Endothelial cell of umbilical vein (primary cell): ENCODE measurements at regions not wholly inside any gene's neighbourhood (a gene's known extent, or its start where the extent isn't known, plus 50 kb on each side); places are given as distances from the start of the nearest gene placed in this dataset.

ENCODE experiments used
- BruUV-seq: library from RNA; stranded (reverse); fragments of 400-500 nt; replicated peaks from 2 replicates; lab custom pipeline; 2021; lab: Mats Ljungman, UMichigan
- CTCF ChIA-PET: fragments of 300-600, 350-600 bp; sonication (Branson Sonifier 250); formaldehyde crosslinking; loops from one replicate; lab custom pipeline; 2021; ENCODE audit warnings: antibody characterized with exemption, inconsistent platforms; lab: Charles Lee
- POLR2A ChIA-PET: fragments of 300-600, 350-600 bp; sonication (Branson Sonifier 250); formaldehyde crosslinking; loops from one replicate; lab custom pipeline; 2021; ENCODE audit warnings: antibody characterized with exemption, inconsistent platforms; lab: Charles Lee
- DNase-seq: peaks from one replicate; pipeline ENCODE4 v3.0.0-alpha.2; 2011; ENCODE audit warnings: low read depth, low spot score
- FAIRE-seq: peaks from 2 replicates; lab custom pipeline; 2011; peaks lifted over from hg19 to GRCh38; lab: Jason Lieb, UNC
- H2AFZ ChIP-seq: 2 replicates; pipeline ENCODE4 v1.6.0; 2012; ENCODE audit warnings: low read depth, low read length, control low read depth, inconsistent platforms
- H3K27ac ChIP-seq: 2 replicates; pipeline ENCODE4 v1.5.1; 2011; ENCODE audit warnings: low read depth, mild to moderate bottlenecking, control low read depth, low read length, moderate library complexity; ENCODE audit not compliant: insufficient read depth
- H3K27me3 ChIP-seq, 2 experiments: 2 replicates each; pipeline versions ENCODE4 v1.6.0 to v1.6.1; 2011; ENCODE audit warnings: low read length in 2 of 2, mixed read lengths in 1 of 2; ENCODE audit not compliant: control insufficient read depth in 2 of 2, insufficient read depth in 2 of 2
- H3K36me3 ChIP-seq, 2 experiments: 2 replicates in 1 of 2; 3 replicates in 1 of 2; pipeline ENCODE4 v1.5.1; 2011; ENCODE audit warnings: low read length in 2 of 2, mild to moderate bottlenecking in 1 of 2, moderate library complexity in 1 of 2; ENCODE audit not compliant: control insufficient read depth in 2 of 2, insufficient read depth in 2 of 2; ENCODE audit errors: extremely low read depth in 1 of 2
- H3K4me1 ChIP-seq: 3 replicates; pipeline ENCODE4 v1.5.1; 2011; ENCODE audit warnings: mild to moderate bottlenecking, low read length; ENCODE audit not compliant: control insufficient read depth, insufficient read depth; ENCODE audit errors: extremely low read depth
- H3K4me2 ChIP-seq: 2 replicates; pipeline ENCODE4 v1.6.1; 2011; ENCODE audit warnings: low read length, control low read depth, mixed read lengths; ENCODE audit not compliant: insufficient read depth
- H3K4me3 ChIP-seq, 3 experiments: fragments of 200-600 bp in 1 of 3; sonication (generic), shearing (Covaris generic) in 1 of 3; replicated peaks in 1 of 3; 2 replicates each; pipeline ENCODE4 v1.5.1; 2011 to 2016; ENCODE audit warnings: control low read depth in 3 of 3, low read length in 3 of 3, mild to moderate bottlenecking in 2 of 3, inconsistent platforms in 1 of 3, low read depth in 1 of 3, moderate library complexity in 1 of 3; ENCODE audit not compliant: insufficient read depth in 1 of 3
- H3K79me2 ChIP-seq: 2 replicates; pipeline ENCODE4 v1.6.0; 2012; ENCODE audit warnings: low read length, inconsistent platforms; ENCODE audit not compliant: control insufficient read depth, insufficient read depth
- H3K9ac ChIP-seq: replicated peaks from 2 replicates; pipeline ENCODE3; 2011; ENCODE audit warnings: low read length, control low read depth; ENCODE audit not compliant: insufficient read depth; ENCODE audit errors: extremely low read depth
- H3K9me1 ChIP-seq: replicated peaks from 3 replicates; pipeline ENCODE4 v1.6.0; 2011; ENCODE audit warnings: mild to moderate bottlenecking, low read length; ENCODE audit not compliant: control insufficient read depth, insufficient read depth; ENCODE audit errors: extremely low read depth
- H3K9me3 ChIP-seq: replicated peaks from 2 replicates; pipeline ENCODE4 v1.5.1; 2012; ENCODE audit warnings: low read length, inconsistent platforms; ENCODE audit not compliant: control insufficient read depth, insufficient read depth
- H4K20me1 ChIP-seq: replicated peaks from 2 replicates; pipeline ENCODE3; 2011; ENCODE audit warnings: mild to moderate bottlenecking, low read length; ENCODE audit not compliant: control insufficient read depth, insufficient read depth; ENCODE audit errors: extremely low read depth
- EZH2 ChIP-seq: IDR thresholded peaks from 2 replicates; pipeline ENCODE4 v1.6.1; 2012; ENCODE audit warnings: borderline replicate concordance, low read depth, mild to moderate bottlenecking, moderate library complexity, low read length, inconsistent platforms; ENCODE audit not compliant: severe bottlenecking
- GATA2 ChIP-seq: IDR thresholded peaks from 2 replicates; pipeline ENCODE4 v1.7.0; 2011; ENCODE audit warnings: low read depth, mild to moderate bottlenecking, moderate library complexity, mixed read lengths, low read length; ENCODE audit not compliant: insufficient read length, insufficient read depth
- JUN ChIP-seq: IDR thresholded peaks from 2 replicates; pipeline ENCODE4 v1.6.1; 2011; ENCODE audit warnings: borderline replicate concordance, low read depth; ENCODE audit not compliant: insufficient read length, insufficient read depth
- MAX ChIP-seq: IDR thresholded peaks from 2 replicates; pipeline ENCODE4 v1.6.1; 2011; ENCODE audit not compliant: insufficient read depth, insufficient read length
- MYC ChIP-seq: IDR thresholded peaks from one replicate; pipeline ENCODE4 v1.6.1; 2011; ENCODE audit warnings: mild to moderate bottlenecking, low read depth, low read length
- POLR2A ChIP-seq: IDR thresholded peaks from 2 replicates; pipeline ENCODE4 v1.6.1; 2012; ENCODE audit warnings: low read depth, mild to moderate bottlenecking, control low read depth, low read length
- POLR2AphosphoS5 ChIP-seq: IDR thresholded peaks from 2 replicates; pipeline ENCODE4 v1.6.1; 2012; ENCODE audit warnings: low read depth, mild to moderate bottlenecking, control low read depth, low read length, moderate library complexity; ENCODE audit not compliant: insufficient read depth
- dilution Hi-C: fragments of 300-500 bp; cut with MboI; formaldehyde crosslinking; loops from one replicate; pipeline ENCODE4 v1.15.0; 2019; ENCODE audit warnings: low sequenced_read_pairs; ENCODE audit not compliant: extremely low pct_ligation_motif_present
- intact Hi-C: fragments of 100-400 bp; cut with micrococcal nuclease; formaldehyde crosslinking; loops from one replicate; pipeline ENCODE4 v1.10.0; 2022
- TF ChIP-seq, protein P1 (sequence below), 2 donors: IDR thresholded peaks; 1 replicate in 1 of 2; 2 replicates in 1 of 2; pipeline ENCODE4 v1.5.1; 2011; ENCODE audit warnings: low read length in 2 of 2, mild to moderate bottlenecking in 2 of 2, moderate library complexity in 2 of 2, control low read depth in 1 of 2, inconsistent platforms in 1 of 2, low read depth in 1 of 2; ENCODE audit not compliant: insufficient read depth in 1 of 2; ENCODE audit errors: extremely low read depth in 1 of 2

GRCh38 chr11:122304306-122304705 lies 188.3 kb upstream of the BLID start:
- no peak overlapping the region for H3K4me3 ChIP-seq
- intact Hi-C loops, result no loop called here
- H3K4me1 ChIP-seq, result no peaks in the 10 kb centered on the region
- no peak overlapping the region for H3K27ac ChIP-seq
- no peak for FAIRE-seq
- no peak overlapping the region for H2AFZ ChIP-seq
- no peak overlapping the region for H3K4me2 ChIP-seq
- peaks cover 2 to 9% of the 10 kb centered on the region in 2 experiments for H3K27me3 ChIP-seq
- H3K36me3 ChIP-seq, result no peaks in the 10 kb centered on the region
- POLR2A ChIA-PET, result no interaction called here
- TF ChIP-seq EZH2 (no peak), MAX (no peak), POLR2AphosphoS5 (no peak), POLR2A (no peak), GATA2 (no peak), JUN (no peak), MYC (no peak)
- TF ChIP-seq, protein P1, sequence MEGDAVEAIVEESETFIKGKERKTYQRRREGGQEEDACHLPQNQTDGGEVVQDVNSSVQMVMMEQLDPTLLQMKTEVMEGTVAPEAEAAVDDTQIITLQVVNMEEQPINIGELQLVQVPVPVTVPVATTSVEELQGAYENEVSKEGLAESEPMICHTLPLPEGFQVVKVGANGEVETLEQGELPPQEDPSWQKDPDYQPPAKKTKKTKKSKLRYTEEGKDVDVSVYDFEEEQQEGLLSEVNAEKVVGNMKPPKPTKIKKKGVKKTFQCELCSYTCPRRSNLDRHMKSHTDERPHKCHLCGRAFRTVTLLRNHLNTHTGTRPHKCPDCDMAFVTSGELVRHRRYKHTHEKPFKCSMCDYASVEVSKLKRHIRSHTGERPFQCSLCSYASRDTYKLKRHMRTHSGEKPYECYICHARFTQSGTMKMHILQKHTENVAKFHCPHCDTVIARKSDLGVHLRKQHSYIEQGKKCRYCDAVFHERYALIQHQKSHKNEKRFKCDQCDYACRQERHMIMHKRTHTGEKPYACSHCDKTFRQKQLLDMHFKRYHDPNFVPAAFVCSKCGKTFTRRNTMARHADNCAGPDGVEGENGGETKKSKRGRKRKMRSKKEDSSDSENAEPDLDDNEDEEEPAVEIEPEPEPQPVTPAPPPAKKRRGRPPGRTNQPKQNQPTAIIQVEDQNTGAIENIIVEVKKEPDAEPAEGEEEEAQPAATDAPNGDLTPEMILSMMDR (IDR thresholded peaks at IDR 0.05; ENCODE audit: extremely low read depth in 1 of 2, insufficient read depth in 1 of 2, low read depth in 1 of 2, low read length in 2 of 2), result no peak
- no peak for DNase-seq
- H3K9ac ChIP-seq, result no peak overlapping the region
- no peaks in the 10 kb centered on the region for H4K20me1 ChIP-seq
- no TSS peak for BruUV-seq
- dilution Hi-C loops, result no loop called here
- CTCF ChIA-PET, result interaction anchor here (1.6 to 1.8 kb wide), 2 partner anchors 9 to 21 kb away, joined by 3 to 5 read pairs; no protein-coding TSS in a partner anchor
- no peaks in the 10 kb centered on the region for H3K79me2 ChIP-seq
- no peaks in the 10 kb centered on the region for H3K9me3 ChIP-seq
- no peaks in the 10 kb centered on the region for H3K9me1 ChIP-seq
